ENCODE measurements at regions not wholly inside any gene's neighbourhood (a gene's known extent, or its start where the extent isn't known, plus 50 kb on each side); places are given as distances from the start of the nearest gene placed in this dataset.

DNA sequence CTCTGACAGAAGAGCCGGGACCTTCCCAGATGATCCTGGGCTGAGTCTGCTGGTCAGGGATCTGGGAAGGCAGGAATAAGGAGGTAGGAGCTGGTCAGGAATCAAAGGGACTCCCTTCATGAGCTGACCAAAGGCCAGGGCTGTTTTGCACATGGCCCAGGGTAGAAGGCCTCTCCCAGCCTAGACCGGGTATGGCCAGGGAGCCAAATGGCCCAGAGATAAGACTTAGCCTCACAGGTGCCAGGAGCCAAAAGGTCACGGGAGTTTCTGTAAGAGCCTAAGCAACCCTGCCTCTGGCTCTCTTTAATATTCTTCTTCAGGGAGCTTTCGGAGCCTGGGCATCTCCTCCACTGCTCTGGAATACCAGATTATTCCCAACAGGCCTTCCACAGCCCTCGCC, 191.3 kb upstream of the PWP1 start:
- CTCF ChIA-PET = interaction anchor here (1.5 kb wide), 1 partner anchor 363 kb away, joined by 4 read pairs; no protein-coding TSS in a partner anchor
- H3K36me3 ChIP-seq (ENCODE audit: control insufficient read depth in 4 of 4, insufficient read depth in 4 of 4, low read length in 3 of 4) = no peaks in the 10 kb centered on the region
- H3K9me3 ChIP-seq (ENCODE audit: control extremely low read depth in 1 of 5, control insufficient read depth in 4 of 5, insufficient read depth in 2 of 5, low read depth in 1 of 5, low read length in 4 of 5) = no peaks in the 10 kb centered on the region
- 97% methylated on average over 5 of the region's 5 CpGs for WGBS (ENCODE audit: insufficient coverage)
- POLR2A ChIA-PET = no interaction called here
- no peak for DNase-seq
- no peak overlapping the region for H3K4me3 ChIP-seq (ENCODE audit: control insufficient read depth in 1 of 7, extremely low read depth in 1 of 7, insufficient read depth in 4 of 7, low read depth in 2 of 7, low read length in 6 of 7)
- no peaks in the 10 kb centered on the region for H3K27me3 ChIP-seq (replicated peaks in 2 of 5; ENCODE audit: control insufficient read depth in 4 of 5, insufficient read depth in 5 of 5, low read length in 4 of 5)
- H3K27ac ChIP-seq (ENCODE audit: insufficient read depth in 1 of 2, low read depth in 1 of 2, low read length in 2 of 2, poor library complexity in 1 of 2, severe bottlenecking in 2 of 2) = no peak overlapping the region
- H3K4me1 ChIP-seq (ENCODE audit: control extremely low read depth in 1 of 4, control insufficient read depth in 4 of 4, insufficient read depth in 4 of 4, low read length in 3 of 4) = peaks cover 0 to 16% (median 12%) of the 10 kb centered on the region in 4 experiments

DNA sequence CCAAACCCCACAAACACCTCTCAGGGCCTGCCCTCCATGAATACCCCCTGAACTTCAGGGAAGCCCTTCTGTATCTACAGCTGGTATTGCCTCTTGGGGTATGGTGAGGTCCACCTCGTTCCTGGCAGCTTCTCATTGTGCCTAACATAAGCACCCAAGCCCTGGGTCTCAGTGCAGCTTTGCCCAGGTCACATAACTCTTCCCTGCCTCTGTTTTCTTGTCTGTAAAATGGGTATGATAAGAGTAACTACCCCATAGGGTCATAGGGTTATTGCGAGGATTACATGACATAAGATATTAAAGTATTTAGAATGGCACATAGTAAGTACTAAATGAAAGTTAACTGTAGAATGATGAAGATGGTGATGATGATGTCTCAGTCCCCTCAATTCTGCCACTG, 190.0 kb upstream of the PWP1 start:
- 100% methylated on average over 1 of the region's 2 CpGs for WGBS (ENCODE audit: insufficient coverage)
- H3K27me3 ChIP-seq (replicated peaks in 2 of 5; ENCODE audit: control insufficient read depth in 4 of 5, insufficient read depth in 5 of 5, low read length in 4 of 5) = no peaks in the 10 kb centered on the region
- no peak overlapping the region for H3K27ac ChIP-seq (ENCODE audit: insufficient read depth in 1 of 2, low read depth in 1 of 2, low read length in 2 of 2, poor library complexity in 1 of 2, severe bottlenecking in 2 of 2)
- DNase-seq = no peak
- CTCF ChIA-PET = no interaction called here
- no peak overlapping the region for H3K4me3 ChIP-seq (ENCODE audit: control insufficient read depth in 1 of 7, extremely low read depth in 1 of 7, insufficient read depth in 4 of 7, low read depth in 2 of 7, low read length in 6 of 7)
- no peaks in the 10 kb centered on the region for H3K9me3 ChIP-seq (ENCODE audit: control extremely low read depth in 1 of 5, control insufficient read depth in 4 of 5, insufficient read depth in 2 of 5, low read depth in 1 of 5, low read length in 4 of 5)
- H3K36me3 ChIP-seq (ENCODE audit: control insufficient read depth in 4 of 4, insufficient read depth in 4 of 4, low read length in 3 of 4) = no peaks in the 10 kb centered on the region
- POLR2A ChIA-PET = no interaction called here
- peaks cover 0 to 16% (median 12%) of the 10 kb centered on the region in 4 experiments for H3K4me1 ChIP-seq (ENCODE audit: control extremely low read depth in 1 of 4, control insufficient read depth in 4 of 4, insufficient read depth in 4 of 4, low read length in 3 of 4)

DNA sequence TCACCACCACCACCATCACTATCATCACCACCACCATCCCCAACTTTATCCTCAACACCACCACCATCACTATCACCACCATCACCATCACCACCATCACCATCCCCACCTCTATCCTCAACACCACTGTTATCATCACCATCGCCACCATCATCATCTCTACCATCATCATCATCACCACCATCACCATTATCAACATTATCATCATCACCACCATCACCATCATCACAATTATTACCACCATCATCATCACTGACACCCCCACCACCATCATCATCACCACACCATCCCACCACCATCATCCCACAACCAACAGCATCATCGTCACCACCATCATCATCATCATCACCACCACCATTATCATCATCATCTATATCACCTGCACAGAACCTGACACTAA, 188.4 kb upstream of the PWP1 start:
- Histone ChIP-seq H3K9me3 (ENCODE audit: control extremely low read depth in 1 of 5, control insufficient read depth in 4 of 5, insufficient read depth in 2 of 5, low read depth in 1 of 5, low read length in 4 of 5) (no peaks in the 10 kb centered on the region), H3K27me3 (replicated peaks in 2 of 5; ENCODE audit: control insufficient read depth in 4 of 5, insufficient read depth in 5 of 5, low read length in 4 of 5) (no peaks in the 10 kb centered on the region), H3K36me3 (ENCODE audit: control insufficient read depth in 4 of 4, insufficient read depth in 4 of 4, low read length in 3 of 4) (no peaks in the 10 kb centered on the region), H3K4me1 (ENCODE audit: control extremely low read depth in 1 of 4, control insufficient read depth in 4 of 4, insufficient read depth in 4 of 4, low read length in 3 of 4) (peaks cover 0 to 12% (median 11%) of the 10 kb centered on the region in 4 experiments), H3K27ac (ENCODE audit: insufficient read depth in 1 of 2, low read depth in 1 of 2, low read length in 2 of 2, poor library complexity in 1 of 2, severe bottlenecking in 2 of 2) (no peak overlapping the region), H3K4me3 (ENCODE audit: control insufficient read depth in 1 of 7, extremely low read depth in 1 of 7, insufficient read depth in 4 of 7, low read depth in 2 of 7, low read length in 6 of 7) (no peak overlapping the region)
- CTCF ChIA-PET = no interaction called here
- WGBS (ENCODE audit: insufficient coverage) = 100% methylated on average over 1 of the region's 2 CpGs
- POLR2A ChIA-PET = no interaction called here
- no peak for DNase-seq

- ChIA-PET POLR2A (no interaction called here), CTCF (no interaction called here)
- DNase-seq = no peak
- no peak overlapping the region for H3K4me3 ChIP-seq (ENCODE audit: control insufficient read depth in 1 of 7, extremely low read depth in 1 of 7, insufficient read depth in 4 of 7, low read depth in 2 of 7, low read length in 6 of 7)
- H3K27me3 ChIP-seq (replicated peaks in 2 of 5; ENCODE audit: control insufficient read depth in 4 of 5, insufficient read depth in 5 of 5, low read length in 4 of 5) = no peaks in the 10 kb centered on the region
- H3K9me3 ChIP-seq (ENCODE audit: control extremely low read depth in 1 of 5, control insufficient read depth in 4 of 5, insufficient read depth in 2 of 5, low read depth in 1 of 5, low read length in 4 of 5) = no peaks in the 10 kb centered on the region
- no peak overlapping the region for H3K27ac ChIP-seq (ENCODE audit: insufficient read depth in 1 of 2, low read depth in 1 of 2, low read length in 2 of 2, poor library complexity in 1 of 2, severe bottlenecking in 2 of 2)
- H3K4me1 ChIP-seq (ENCODE audit: control extremely low read depth in 1 of 4, control insufficient read depth in 4 of 4, insufficient read depth in 4 of 4, low read length in 3 of 4) = no peaks in the 10 kb centered on the region
- no peaks in the 10 kb centered on the region for H3K36me3 ChIP-seq (ENCODE audit: control insufficient read depth in 4 of 4, insufficient read depth in 4 of 4, low read length in 3 of 4)
- 90% methylated on average over 5 of the region's 6 CpGs for WGBS (ENCODE audit: insufficient coverage)
Observed at GRCh38 chr12:107500307-107500706, 185.3 kb upstream of the PWP1 start.

GRCh38 chr12:107501681-107502080, 183.9 kb upstream of the PWP1 start:
- H3K9me3 ChIP-seq (ENCODE audit: control extremely low read depth in 1 of 5, control insufficient read depth in 4 of 5, insufficient read depth in 2 of 5, low read depth in 1 of 5, low read length in 4 of 5) = no peaks in the 10 kb centered on the region
- H3K4me3 ChIP-seq (ENCODE audit: control insufficient read depth in 1 of 7, extremely low read depth in 1 of 7, insufficient read depth in 4 of 7, low read depth in 2 of 7, low read length in 6 of 7) = no peak overlapping the region
- POLR2A ChIA-PET = no interaction called here
- no peaks in the 10 kb centered on the region for H3K27me3 ChIP-seq (replicated peaks in 2 of 5; ENCODE audit: control insufficient read depth in 4 of 5, insufficient read depth in 5 of 5, low read length in 4 of 5)
- H3K27ac ChIP-seq (ENCODE audit: insufficient read depth in 1 of 2, low read depth in 1 of 2, low read length in 2 of 2, poor library complexity in 1 of 2, severe bottlenecking in 2 of 2) = no peak overlapping the region
- no peak for DNase-seq
- CTCF ChIA-PET = no interaction called here
- WGBS (ENCODE audit: insufficient coverage) = 78% methylated on average over 4 of the region's 4 CpGs
- H3K4me1 ChIP-seq (ENCODE audit: control extremely low read depth in 1 of 4, control insufficient read depth in 4 of 4, insufficient read depth in 4 of 4, low read length in 3 of 4) = no peaks in the 10 kb centered on the region
- H3K36me3 ChIP-seq (ENCODE audit: control insufficient read depth in 4 of 4, insufficient read depth in 4 of 4, low read length in 3 of 4) = no peaks in the 10 kb centered on the region

DNA sequence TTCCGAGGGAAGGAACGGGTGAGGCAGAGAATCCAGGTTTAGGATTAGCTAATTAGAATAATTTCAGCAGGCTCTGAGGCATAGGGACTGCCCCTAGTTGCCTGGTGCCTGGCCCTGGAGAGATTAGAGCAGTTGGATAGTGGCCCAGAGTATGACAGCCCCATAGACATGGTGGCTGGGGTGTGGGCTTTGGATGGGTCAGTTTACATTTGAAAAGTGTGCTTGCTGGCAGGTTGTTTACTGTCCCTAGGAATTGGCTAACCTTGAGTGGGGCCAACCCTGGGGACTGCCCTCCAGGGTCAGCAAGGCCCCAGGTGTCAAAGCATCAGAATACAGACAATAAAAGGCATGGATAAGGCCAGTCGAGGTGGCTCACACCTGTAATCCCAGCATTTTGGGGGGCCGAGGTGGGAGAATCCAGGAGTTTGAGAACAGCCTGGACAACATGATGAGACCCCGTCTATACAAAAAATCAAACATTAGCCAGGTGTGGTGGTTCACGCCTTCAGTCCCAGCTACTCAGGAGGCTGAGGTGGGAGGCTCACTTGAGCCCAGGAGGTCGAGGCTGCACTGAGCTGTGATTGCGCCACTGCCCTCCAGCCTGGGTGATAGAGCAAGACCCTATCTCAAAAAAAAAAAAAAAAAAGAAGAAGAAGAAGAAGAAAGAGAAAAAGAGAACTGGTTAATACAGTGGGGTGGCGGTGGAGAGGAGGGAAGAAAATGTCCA, 182.3 kb upstream of the PWP1 start:
- no peak overlapping the region for H3K27ac ChIP-seq (ENCODE audit: insufficient read depth in 1 of 2, low read depth in 1 of 2, low read length in 2 of 2, poor library complexity in 1 of 2, severe bottlenecking in 2 of 2)
- H3K4me1 ChIP-seq (ENCODE audit: control extremely low read depth in 1 of 4, control insufficient read depth in 4 of 4, insufficient read depth in 4 of 4, low read length in 3 of 4) = no peaks in the 10 kb centered on the region
- H3K4me3 ChIP-seq (ENCODE audit: control insufficient read depth in 1 of 7, extremely low read depth in 1 of 7, insufficient read depth in 4 of 7, low read depth in 2 of 7, low read length in 6 of 7) = no peak overlapping the region
- no peaks in the 10 kb centered on the region for H3K9me3 ChIP-seq (ENCODE audit: control extremely low read depth in 1 of 5, control insufficient read depth in 4 of 5, insufficient read depth in 2 of 5, low read depth in 1 of 5, low read length in 4 of 5)
- 98% methylated on average over 7 of the region's 9 CpGs for WGBS (ENCODE audit: insufficient coverage)
- ChIA-PET POLR2A (no interaction called here), CTCF (no interaction called here)
- DNase-seq = no peak
- no peaks in the 10 kb centered on the region for H3K27me3 ChIP-seq (replicated peaks in 2 of 5; ENCODE audit: control insufficient read depth in 4 of 5, insufficient read depth in 5 of 5, low read length in 4 of 5)
- H3K36me3 ChIP-seq (ENCODE audit: control insufficient read depth in 4 of 4, insufficient read depth in 4 of 4, low read length in 3 of 4) = no peaks in the 10 kb centered on the region

DNA sequence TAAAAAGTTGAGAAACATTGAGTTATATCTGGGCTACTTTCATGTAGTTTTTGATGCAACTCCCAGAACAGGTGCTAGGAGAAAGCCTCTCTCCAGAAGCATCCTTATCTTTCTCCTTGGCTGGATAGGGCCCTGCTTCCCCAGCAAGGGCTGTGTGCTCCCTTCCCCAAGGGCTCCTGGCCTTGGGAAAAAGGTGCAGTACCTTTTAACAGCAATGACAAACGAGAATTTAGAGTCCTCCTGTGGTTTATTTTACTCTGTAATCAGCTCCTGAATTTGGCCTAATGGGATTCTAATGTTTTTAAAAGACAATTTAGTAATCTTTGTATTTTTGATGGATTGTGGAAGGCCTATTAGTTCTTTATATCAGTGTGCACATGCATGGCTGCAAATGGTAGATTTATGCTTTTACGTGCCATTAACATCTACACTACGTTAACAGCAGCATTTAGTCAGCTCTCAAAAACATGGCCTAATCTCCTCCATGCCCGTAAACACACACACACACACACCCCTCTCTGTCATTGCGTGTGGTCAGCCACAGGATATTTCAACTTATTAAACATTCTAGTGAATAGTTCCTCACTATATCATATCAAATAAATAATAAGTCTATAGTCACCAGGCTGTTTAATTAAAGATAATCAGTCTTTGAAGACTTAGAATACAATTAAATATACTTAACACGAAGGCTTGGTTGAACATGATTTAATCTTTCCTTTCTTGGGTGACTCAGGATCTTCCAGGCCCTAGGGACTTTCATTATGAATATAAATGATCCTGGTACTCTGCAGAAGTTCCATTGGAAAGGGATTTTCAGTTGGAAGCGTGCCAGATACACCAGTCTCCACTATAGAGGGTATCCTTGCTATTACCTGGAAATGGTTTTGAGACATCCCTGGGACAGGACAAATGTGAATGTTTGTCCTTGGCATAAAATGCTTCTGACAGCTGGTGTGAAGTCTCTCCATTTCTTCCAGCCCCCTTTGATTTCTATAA, 181.4 kb upstream of the PWP1 start:
- H3K27ac ChIP-seq (ENCODE audit: insufficient read depth in 1 of 2, low read depth in 1 of 2, low read length in 2 of 2, poor library complexity in 1 of 2, severe bottlenecking in 2 of 2) = no peak overlapping the region
- H3K4me1 ChIP-seq (ENCODE audit: control extremely low read depth in 1 of 4, control insufficient read depth in 4 of 4, insufficient read depth in 4 of 4, low read length in 3 of 4) = no peaks in the 10 kb centered on the region
- ChIA-PET CTCF (interaction anchor here (1.1 kb wide), 2 partner anchors 32 to 101 kb away, joined by 3 read pairs; no protein-coding TSS in a partner anchor), POLR2A (no interaction called here)
- H3K4me3 ChIP-seq (ENCODE audit: control insufficient read depth in 1 of 7, extremely low read depth in 1 of 7, insufficient read depth in 4 of 7, low read depth in 2 of 7, low read length in 6 of 7) = no peak overlapping the region
- H3K9me3 ChIP-seq (ENCODE audit: control extremely low read depth in 1 of 5, control insufficient read depth in 4 of 5, insufficient read depth in 2 of 5, low read depth in 1 of 5, low read length in 4 of 5) = no peaks in the 10 kb centered on the region
- no peaks in the 10 kb centered on the region for H3K27me3 ChIP-seq (replicated peaks in 2 of 5; ENCODE audit: control insufficient read depth in 4 of 5, insufficient read depth in 5 of 5, low read length in 4 of 5)
- WGBS (ENCODE audit: insufficient coverage) = 83% methylated on average over 4 of the region's 7 CpGs
- H3K36me3 ChIP-seq (ENCODE audit: control insufficient read depth in 4 of 4, insufficient read depth in 4 of 4, low read length in 3 of 4) = no peaks in the 10 kb centered on the region
- peak in 1 of 3 donors; percentile 19 for DNase-seq

Measured in common myeloid progenitor, CD34-positive (primary cell).